NCI-H128 (cell line): ENCODE measurements at regions not wholly inside any gene's neighbourhood (a gene's known extent, or its start where the extent isn't known, plus 50 kb on each side); places are given as distances from the start of the nearest gene placed in this dataset.
"Not testable (repeated sequence)": the region's sequence is repeated elsewhere in the genome, so short reads cannot be mapped to it uniquely, and the experiment has no call there.

Experiments used
- DNase-seq: peaks from one replicate; lab custom pipeline; 2025; ENCODE audit not compliant: unreplicated experiment; lab: John Stamatoyannopoulos, UW

- no peak for DNase-seq
Observed at GRCh38 chr9:12351293-12352044, 341.7 kb upstream of the TYRP1 start.

- DNase-seq = no peak
Observed at GRCh38 chr9:12352045-12352315, 341.2 kb upstream of the TYRP1 start.

GRCh38 chr9:12363439-12363838, 329.7 kb upstream of the TYRP1 start:
- no peak for DNase-seq

GRCh38 chr9:12368569-12368968, 324.6 kb upstream of the TYRP1 start:
- DNase-seq = no peak

- no peak for DNase-seq
Observed at GRCh38 chr9:12391839-12392509, 301.2 kb upstream of the TYRP1 start.

DNA sequence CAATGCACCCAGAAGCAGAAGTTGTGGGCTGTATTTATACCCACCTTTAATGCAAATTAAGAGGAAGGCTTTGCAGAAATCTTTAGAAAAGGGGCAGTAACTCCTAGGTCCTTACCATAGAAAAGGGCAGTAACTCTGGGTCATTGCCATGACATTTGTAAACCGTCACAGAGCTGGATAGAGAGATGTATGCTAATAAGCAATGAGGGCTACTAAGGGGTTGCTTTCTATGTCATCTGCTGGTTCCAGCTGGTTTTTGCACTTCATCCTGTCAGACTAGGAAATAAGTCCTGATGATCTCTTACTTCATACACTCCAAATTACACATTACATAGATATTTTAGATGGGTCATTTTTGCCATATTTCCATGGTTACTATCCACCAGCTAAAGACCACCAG, 299.1 kb upstream of the TYRP1 start:
- no peak for DNase-seq

DNA sequence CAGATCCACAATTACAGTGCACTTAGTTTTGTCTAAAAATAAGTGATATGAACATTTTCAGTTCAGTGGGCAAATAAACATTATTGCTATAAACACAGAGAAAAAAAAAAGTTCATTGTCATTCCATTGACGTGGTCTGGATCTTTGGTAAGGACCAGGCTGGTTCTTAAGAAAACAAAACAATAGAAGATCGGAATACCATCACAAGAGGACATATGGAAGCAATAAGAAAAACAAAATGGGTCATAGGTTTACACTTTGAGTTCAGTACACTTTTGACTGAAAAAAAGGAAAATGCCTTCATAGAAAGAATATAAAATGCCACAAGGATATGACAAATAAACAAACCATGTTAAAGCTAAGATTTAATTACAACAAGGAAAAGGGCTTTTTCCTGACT, 289.5 kb upstream of the TYRP1 start:
- DNase-seq = no peak

DNA sequence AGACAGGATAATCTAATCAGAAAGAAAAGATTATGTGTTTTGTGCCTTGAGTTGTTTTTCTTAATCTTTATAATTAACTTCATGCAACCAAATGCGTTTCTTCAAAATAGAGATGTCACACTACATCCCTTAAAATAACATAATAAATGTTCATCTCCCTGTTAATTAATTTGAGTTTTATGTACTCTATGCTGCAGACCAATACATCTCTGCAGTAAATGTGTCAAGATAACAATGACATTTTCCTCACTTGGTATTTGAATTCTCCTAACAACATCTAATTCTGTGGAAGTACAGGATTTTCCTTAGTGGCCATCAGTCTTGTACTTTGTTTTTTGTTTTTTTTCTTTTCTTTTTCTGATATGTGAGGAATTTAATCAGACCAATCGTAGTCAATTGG, 279.2 kb upstream of the TYRP1 start:
- DNase-seq = no peak

- DNase-seq = no peak
Observed at GRCh38 chr9:12414514-12414913, 278.7 kb upstream of the TYRP1 start.

DNA sequence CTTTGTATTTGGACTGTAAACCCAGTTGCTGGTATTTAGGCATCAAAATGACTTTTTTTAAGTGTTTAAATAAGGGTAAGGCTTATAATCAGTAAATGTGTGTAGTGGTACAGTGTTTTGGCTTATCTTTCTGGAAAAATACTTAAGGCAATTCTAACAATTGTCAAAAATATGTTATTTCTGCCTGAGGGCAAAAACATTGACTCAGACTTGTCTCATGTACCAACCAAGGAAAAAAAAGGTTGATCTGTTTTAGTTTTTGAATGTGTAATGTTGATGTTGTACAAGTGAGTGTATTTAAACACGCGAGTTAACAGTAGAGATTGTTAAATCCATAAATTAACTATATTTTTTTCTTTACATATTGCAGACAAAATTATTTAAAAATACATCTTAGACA, 277.8 kb upstream of the TYRP1 start:
- no peak for DNase-seq

DNA sequence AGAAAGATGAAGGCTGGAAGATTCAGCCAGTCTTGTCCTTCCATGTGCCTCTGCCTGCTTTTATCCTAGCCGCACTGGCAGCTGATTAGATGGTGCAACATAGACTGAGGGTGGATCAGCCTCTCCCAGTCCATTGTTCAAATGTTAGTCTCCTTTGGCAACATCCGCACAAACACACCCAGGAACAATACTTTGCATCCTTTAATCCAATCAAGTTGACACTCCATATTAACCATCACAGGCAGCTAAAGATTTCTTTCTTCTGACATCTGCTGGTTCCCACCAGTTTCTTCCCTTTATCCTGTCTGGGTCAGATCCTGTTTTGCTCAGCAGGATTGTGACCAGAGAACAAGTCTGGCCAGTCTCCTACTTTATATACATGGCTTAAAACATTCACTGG, 276.5 kb upstream of the TYRP1 start:
- no peak for DNase-seq

DNA sequence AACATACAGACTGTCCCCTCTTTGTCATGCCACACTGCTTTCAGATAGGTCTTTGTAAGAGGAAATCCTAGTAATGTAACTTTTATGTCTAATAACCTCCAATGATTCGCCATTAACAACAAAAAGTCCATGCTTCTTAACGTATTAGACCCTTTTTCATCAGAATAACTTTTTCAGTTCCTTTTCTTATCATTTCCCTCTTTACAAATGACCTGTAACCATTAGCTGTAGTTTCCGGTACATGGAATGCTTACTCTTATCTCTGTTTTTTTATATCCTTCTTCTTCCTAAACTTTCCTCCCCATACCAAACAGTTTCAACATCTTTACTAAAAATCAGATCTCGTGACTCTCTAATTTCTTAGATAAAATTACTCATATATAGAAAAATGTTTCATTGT, 268.9 kb upstream of the TYRP1 start:
- DNase-seq = no peak

GRCh38 chr9:12425878-12426864, 267.0 kb upstream of the TYRP1 start:
- DNase-seq = no peak

- DNase-seq = no peak
Observed at GRCh38 chr9:12439267-12439666, 253.9 kb upstream of the TYRP1 start.

DNA sequence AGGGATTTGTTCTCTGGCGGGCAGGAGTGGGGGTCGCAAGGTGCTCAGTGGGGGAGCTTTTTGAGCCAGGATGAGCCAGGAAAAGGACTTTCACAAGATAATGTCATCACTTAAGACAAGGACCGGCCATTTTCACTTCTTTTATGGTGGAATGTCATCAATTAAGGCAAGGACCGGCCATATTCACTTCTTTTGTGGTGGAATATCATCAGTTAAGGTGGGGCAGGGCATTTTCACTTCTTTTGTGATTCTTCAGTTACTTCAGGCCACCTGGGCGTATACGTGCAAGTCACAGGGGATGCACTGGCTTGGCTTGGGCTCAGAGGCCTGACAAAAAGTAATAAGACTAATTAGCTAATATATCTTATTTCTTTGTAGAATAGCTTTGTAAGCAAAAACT, 252.1 kb upstream of the TYRP1 start:
- DNase-seq = not testable (repeated sequence)

- DNase-seq = no peak
Observed at GRCh38 chr9:12441506-12441905, 251.7 kb upstream of the TYRP1 start.

- no peak for DNase-seq
Observed at GRCh38 chr9:12448246-12448645, 244.9 kb upstream of the TYRP1 start.

DNA sequence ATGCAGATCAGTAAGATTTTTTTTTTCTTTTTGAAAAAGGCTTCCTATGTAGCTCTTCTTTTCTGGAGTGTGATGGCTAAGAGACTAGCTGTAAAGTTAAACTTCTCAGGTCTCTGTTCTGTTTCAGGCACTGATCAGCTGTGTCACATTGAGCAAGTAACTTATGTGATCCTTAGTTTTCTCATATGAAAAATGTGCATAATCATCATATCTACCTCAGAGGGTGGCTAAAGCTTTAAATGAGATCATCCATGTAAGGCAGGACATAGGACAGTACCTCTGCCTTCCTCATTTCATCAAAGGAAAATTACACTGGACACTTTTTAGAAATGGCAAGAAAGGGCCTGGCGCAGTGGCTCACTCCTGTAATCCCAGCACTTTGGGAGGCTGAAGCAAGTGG, 235.9 kb upstream of the TYRP1 start:
- no peak for DNase-seq

- DNase-seq = no peak
Observed at GRCh38 chr9:12461763-12462460, 231.3 kb upstream of the TYRP1 start.

DNA sequence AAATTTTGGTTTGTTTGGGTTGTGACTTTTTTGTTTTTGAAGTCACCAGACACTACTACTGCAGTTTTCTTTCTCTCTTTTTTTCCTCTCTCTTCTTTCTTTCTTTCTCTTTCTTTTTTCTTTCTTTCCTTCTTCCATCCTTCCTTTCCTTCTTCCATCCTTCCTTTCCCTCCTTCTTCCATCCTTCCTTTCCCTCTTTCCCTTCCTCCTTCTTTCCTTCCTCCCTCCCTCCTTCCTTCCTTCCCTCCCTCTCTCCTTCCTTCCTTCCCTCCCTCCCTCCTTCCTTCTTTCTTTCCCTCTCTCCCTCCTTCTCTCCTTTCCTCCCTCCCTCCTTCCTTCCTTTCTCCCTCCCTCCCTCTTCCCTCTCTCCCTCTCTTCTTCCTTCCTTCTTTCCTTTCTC, 230.3 kb upstream of the TYRP1 start:
- no peak for DNase-seq

GRCh38 chr9:12463641-12464040, 229.5 kb upstream of the TYRP1 start:
- no peak for DNase-seq
